DOHH2 (cell line): ENCODE measurements at regions not wholly inside any gene's neighbourhood (a gene's known extent, or its start where the extent isn't known, plus 50 kb on each side); places are given as distances from the start of the nearest gene placed in this dataset.

Source experiments
- EZH2phosphoT487 ChIP-seq: fragments of 200-600 bp; sonication (generic); IDR thresholded peaks from 2 replicates; pipeline ENCODE4 v1.6.1; 2017; ENCODE audit warnings: borderline replicate concordance, mild to moderate bottlenecking, antibody characterized with exemption, low read length, moderate library complexity, mixed read lengths
- TF ChIP-seq, protein P1 (sequence below): fragments of 200-600 bp; sonication (generic); IDR thresholded peaks from one replicate; pipeline ENCODE4 v1.5.1; 2014; ENCODE audit warnings: antibody characterized with exemption, mild to moderate bottlenecking, low read depth, low read length; ENCODE audit not compliant: poor library complexity, severe bottlenecking

DNA sequence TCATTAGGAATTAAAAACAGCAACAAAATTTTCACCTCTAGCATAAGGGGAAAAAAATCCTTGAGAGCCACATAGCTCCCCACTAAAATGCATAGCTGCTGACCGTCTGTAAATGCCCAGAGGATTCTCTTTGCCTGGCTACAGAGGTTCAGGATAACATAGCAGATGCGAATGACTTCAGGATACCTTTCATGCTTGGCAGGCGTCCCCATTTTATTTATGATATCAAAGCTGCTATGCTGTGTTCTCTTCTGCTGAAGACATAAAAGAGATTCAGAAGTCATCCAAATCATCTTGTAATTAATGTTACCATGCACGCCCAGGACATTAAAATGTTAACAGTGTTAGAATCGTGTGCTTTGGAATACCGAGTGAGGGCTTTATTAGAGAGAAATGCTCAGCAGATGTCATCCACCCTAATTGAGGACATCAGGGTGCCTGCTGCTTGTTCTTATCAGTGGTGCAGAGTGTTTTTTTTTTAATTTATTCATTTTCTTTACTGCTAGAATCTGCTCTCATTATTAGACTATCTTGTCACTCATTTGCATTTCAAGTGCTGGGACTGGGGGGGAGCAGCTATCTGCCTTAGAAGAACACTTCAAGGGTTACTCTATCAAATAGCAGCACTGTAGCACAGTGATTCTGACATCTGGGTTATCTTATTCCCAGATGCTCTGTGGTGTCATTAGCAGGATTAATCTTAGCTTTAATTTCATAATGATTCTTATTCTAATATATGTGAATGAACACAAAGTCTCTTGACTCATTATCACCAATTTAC, 139.5 kb downstream of the ZNF326 start:
- TF ChIP-seq, protein P1, sequence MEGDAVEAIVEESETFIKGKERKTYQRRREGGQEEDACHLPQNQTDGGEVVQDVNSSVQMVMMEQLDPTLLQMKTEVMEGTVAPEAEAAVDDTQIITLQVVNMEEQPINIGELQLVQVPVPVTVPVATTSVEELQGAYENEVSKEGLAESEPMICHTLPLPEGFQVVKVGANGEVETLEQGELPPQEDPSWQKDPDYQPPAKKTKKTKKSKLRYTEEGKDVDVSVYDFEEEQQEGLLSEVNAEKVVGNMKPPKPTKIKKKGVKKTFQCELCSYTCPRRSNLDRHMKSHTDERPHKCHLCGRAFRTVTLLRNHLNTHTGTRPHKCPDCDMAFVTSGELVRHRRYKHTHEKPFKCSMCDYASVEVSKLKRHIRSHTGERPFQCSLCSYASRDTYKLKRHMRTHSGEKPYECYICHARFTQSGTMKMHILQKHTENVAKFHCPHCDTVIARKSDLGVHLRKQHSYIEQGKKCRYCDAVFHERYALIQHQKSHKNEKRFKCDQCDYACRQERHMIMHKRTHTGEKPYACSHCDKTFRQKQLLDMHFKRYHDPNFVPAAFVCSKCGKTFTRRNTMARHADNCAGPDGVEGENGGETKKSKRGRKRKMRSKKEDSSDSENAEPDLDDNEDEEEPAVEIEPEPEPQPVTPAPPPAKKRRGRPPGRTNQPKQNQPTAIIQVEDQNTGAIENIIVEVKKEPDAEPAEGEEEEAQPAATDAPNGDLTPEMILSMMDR, result no peak
- no peak for TF ChIP-seq EZH2phosphoT487
